Skeletal muscle tissue (tissue), 3 donors: ENCODE measurements at regions not wholly inside any gene's neighbourhood (a gene's known extent, or its start where the extent isn't known, plus 50 kb on each side); places are given as distances from the start of the nearest gene placed in this dataset.
"Not testable (repeated sequence)": the region's sequence is repeated elsewhere in the genome, so short reads cannot be mapped to it uniquely, and the experiment has no call there.

Source experiments
- H3K27ac ChIP-seq: one replicate; pipeline ENCODE4 v1.7.0; 2013; ENCODE audit warnings: mild to moderate bottlenecking, low read depth, low read length, inconsistent platforms
- H3K27me3 ChIP-seq, 3 donors: one replicate each; pipeline ENCODE4 v1.7.0; 2013; ENCODE audit warnings: low read length in 3 of 3; ENCODE audit not compliant: control insufficient read depth in 3 of 3, insufficient read depth in 3 of 3
- H3K36me3 ChIP-seq, 3 donors: one replicate each; pipeline ENCODE4 v1.7.0; 2013; ENCODE audit warnings: low read length in 3 of 3; ENCODE audit not compliant: control insufficient read depth in 3 of 3, insufficient read depth in 3 of 3
- H3K4me1 ChIP-seq, 3 donors: one replicate each; pipeline ENCODE4 v1.7.0; 2013; ENCODE audit warnings: low read length in 3 of 3, mild to moderate bottlenecking in 3 of 3; ENCODE audit not compliant: control insufficient read depth in 3 of 3, insufficient read depth in 3 of 3
- H3K4me3 ChIP-seq, 3 donors: one replicate each; pipeline ENCODE4 v1.7.0; 2013; ENCODE audit warnings: low read length in 3 of 3
- H3K9ac ChIP-seq, 3 donors: one replicate each; pipeline ENCODE4 v1.7.0; 2013; ENCODE audit warnings: low read length in 3 of 3, mild to moderate bottlenecking in 3 of 3, moderate library complexity in 2 of 3, low read depth in 1 of 3
- H3K9me3 ChIP-seq, 3 donors: one replicate each; pipeline ENCODE4 v1.7.0; 2013; ENCODE audit warnings: low read length in 3 of 3; ENCODE audit not compliant: control insufficient read depth in 3 of 3
- donor health status: Osteomylitis.

- H3K27ac ChIP-seq, H3K36me3 ChIP-seq, H3K4me1 ChIP-seq, H3K9ac ChIP-seq, H3K27me3 ChIP-seq, H3K4me3 ChIP-seq: not testable (repeated sequence)
- H3K9me3 ChIP-seq = peaks cover 9 to 23% (median 19%) of the 10 kb centered on the region in 3 donors
Observed at GRCh38 chr16:34062620-34063253, 603.3 kb downstream of the TP53TG3F start.

GRCh38 chr16:34063498-34064157 is 604.2 kb downstream of the TP53TG3F start:
- H3K9ac ChIP-seq, H3K4me3 ChIP-seq: not testable (repeated sequence)

GRCh38 chr16:34064602-34065001 is 605.2 kb downstream of the TP53TG3F start:
- H3K27me3 ChIP-seq, H3K4me1 ChIP-seq, H3K9ac ChIP-seq, H3K27ac ChIP-seq, H3K36me3 ChIP-seq: not testable (repeated sequence)
- Histone ChIP-seq H3K9me3 (peaks cover 9 to 35% (median 26%) of the 10 kb centered on the region in 3 donors), H3K4me3 (peak overlapping the region in 1 of 3 donors; percentile 27)

More at GRCh38 chr16:34063498-34064157, 604.2 kb downstream of the TP53TG3F start:
- not testable (repeated sequence) for H3K4me1 ChIP-seq, H3K36me3 ChIP-seq, H3K27ac ChIP-seq, H3K27me3 ChIP-seq
- H3K9me3 ChIP-seq = peaks cover 9 to 26% (median 23%) of the 10 kb centered on the region in 3 donors

GRCh38 chr16:34069731-34070130 is 610.3 kb downstream of the TP53TG3F start:
- not testable (repeated sequence) for H3K36me3 ChIP-seq, H3K9ac ChIP-seq, H3K27me3 ChIP-seq, H3K4me3 ChIP-seq, H3K27ac ChIP-seq, H3K4me1 ChIP-seq
- peaks cover 5 to 35% (median 26%) of the 10 kb centered on the region in 3 donors for H3K9me3 ChIP-seq

GRCh38 chr16:34078691-34079090 is 619.3 kb downstream of the TP53TG3F start:
- H3K4me1 ChIP-seq = no peaks in the 10 kb centered on the region
- no peak overlapping the region for H3K9ac ChIP-seq
- H3K36me3 ChIP-seq = no peaks in the 10 kb centered on the region
- peaks cover 6 to 67% (median 16%) of the 10 kb centered on the region in 3 donors for H3K9me3 ChIP-seq
- no peak overlapping the region for H3K4me3 ChIP-seq
- H3K27me3 ChIP-seq = no peaks in the 10 kb centered on the region
- H3K27ac ChIP-seq = no peak overlapping the region

- H3K4me3 ChIP-seq, H3K4me1 ChIP-seq, H3K27ac ChIP-seq, H3K36me3 ChIP-seq, H3K27me3 ChIP-seq, H3K9ac ChIP-seq: not testable (repeated sequence)
- peaks cover 6 to 62% (median 19%) of the 10 kb centered on the region in 3 donors for H3K9me3 ChIP-seq
Observed at GRCh38 chr16:34085038-34085437, 625.6 kb downstream of the TP53TG3F start.

- H3K9me3 ChIP-seq = peaks cover 5 to 52% (median 32%) of the 10 kb centered on the region in 3 donors
- H3K36me3 ChIP-seq, H3K4me3 ChIP-seq, H3K9ac ChIP-seq, H3K27me3 ChIP-seq, H3K27ac ChIP-seq, H3K4me1 ChIP-seq: not testable (repeated sequence)
Observed at GRCh38 chr16:34095006-34095405, 635.6 kb downstream of the TP53TG3F start.

GRCh38 chr16:34096911-34097310 is 637.5 kb downstream of the TP53TG3F start:
- H3K4me1 ChIP-seq, H3K36me3 ChIP-seq, H3K27ac ChIP-seq, H3K9ac ChIP-seq, H3K4me3 ChIP-seq, H3K27me3 ChIP-seq: not testable (repeated sequence)
- peaks cover 2 to 44% (median 32%) of the 10 kb centered on the region in 3 donors for H3K9me3 ChIP-seq

GRCh38 chr16:34097326-34097725 is 637.9 kb downstream of the TP53TG3F start:
- peaks cover 2 to 43% (median 32%) of the 10 kb centered on the region in 3 donors for H3K9me3 ChIP-seq
- H3K4me1 ChIP-seq, H3K27ac ChIP-seq, H3K27me3 ChIP-seq, H3K4me3 ChIP-seq, H3K9ac ChIP-seq, H3K36me3 ChIP-seq: not testable (repeated sequence)

GRCh38 chr16:34098033-34098432 is 638.6 kb downstream of the TP53TG3F start:
- peaks cover 2 to 38% (median 32%) of the 10 kb centered on the region in 3 donors for H3K9me3 ChIP-seq
- H3K9ac ChIP-seq, H3K36me3 ChIP-seq, H3K27me3 ChIP-seq, H3K4me1 ChIP-seq, H3K4me3 ChIP-seq, H3K27ac ChIP-seq: not testable (repeated sequence)
